Activated CD8-positive, alpha-beta memory T cell treated with anti-CD3 and anti-CD28 coated beads for 36 hours (primary cell): ENCODE measurements at regions not wholly inside any gene's neighbourhood (a gene's known extent, or its start where the extent isn't known, plus 50 kb on each side); places are given as distances from the start of the nearest gene placed in this dataset.

Experiments used
- CTCF ChIA-PET: fragments of 350-600 bp; sonication (Branson Sonifier 250); formaldehyde crosslinking; loops from one replicate; lab custom pipeline; 2021; ENCODE audit warnings: antibody characterized with exemption; lab: Charles Lee
- POLR2A ChIA-PET: fragments of 350-600 bp; sonication (Branson Sonifier 250); formaldehyde crosslinking; loops from one replicate; lab custom pipeline; 2021; ENCODE audit warnings: antibody characterized with exemption; lab: Charles Lee

DNA sequence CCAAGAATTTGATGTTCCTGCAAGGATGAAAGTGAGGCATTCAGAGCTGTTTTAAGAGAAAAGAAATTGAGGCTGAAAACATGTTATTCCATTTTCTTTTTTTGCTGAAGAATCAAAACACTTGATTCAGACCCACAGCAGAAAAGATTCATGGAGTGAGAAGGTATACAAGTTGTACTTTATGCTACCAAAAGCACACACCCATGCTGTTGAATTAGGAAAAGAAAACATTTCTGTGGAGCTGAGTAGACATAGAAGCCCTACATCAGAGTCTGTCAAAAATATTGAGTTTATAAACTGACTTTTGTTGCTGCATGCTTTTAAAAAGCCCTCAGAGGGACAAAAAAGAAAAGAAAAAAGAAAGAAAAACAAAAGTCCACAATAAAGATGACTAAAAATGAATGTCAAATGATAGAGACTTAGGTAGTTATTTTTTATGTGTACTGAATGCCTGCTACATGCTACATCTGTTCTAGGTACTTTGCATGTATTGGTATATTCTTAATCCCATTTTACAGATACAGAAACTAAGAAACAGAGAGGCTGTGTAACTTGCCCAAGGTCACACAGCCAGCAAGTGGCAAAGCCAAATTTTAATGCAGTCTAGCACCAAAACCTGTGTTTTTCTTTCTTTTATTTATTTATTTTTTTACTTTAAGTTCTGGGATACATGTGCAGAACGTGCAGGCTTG lies 71.7 kb upstream of the PALS2 start:
- ChIA-PET CTCF (no interaction called here), POLR2A (no interaction called here)

DNA sequence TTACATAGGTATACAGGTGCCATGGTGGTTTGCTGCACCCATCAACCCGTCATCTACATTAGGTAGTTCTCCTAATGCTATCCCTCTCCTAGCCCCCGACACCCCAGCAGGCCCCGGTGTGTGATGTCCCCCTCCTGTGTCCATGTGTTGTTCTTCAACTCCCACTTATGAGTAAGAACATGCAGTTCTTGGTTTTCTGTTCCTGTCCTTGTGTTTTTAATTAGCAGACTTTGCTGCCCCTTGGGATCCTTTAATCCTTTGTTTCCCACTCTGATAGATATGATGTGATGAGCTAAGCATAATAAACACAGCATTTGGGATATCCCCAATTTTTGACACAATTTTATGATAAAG lies 71.1 kb upstream of the PALS2 start:
- CTCF ChIA-PET, result no interaction called here

DNA sequence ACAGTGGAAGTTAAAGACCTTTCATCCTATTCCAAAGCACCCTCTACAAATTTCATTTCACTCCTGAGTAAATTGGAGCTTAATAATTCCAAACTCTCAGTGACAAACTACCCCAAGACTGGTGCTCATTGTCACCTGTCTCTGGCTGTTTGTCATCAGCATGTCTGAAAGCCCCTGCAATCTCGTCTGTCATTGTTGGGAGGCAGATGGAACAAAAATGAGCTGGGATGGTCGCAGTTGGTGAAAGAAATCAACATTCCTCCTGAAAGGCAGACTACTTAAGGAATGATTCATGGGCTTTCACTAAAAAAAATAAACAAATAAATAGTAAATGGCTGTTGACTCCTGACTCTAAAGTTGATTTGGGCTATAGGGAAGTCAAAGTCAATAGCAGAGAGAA lies 69.7 kb upstream of the PALS2 start:
- ChIA-PET POLR2A (no interaction called here), CTCF (no interaction called here)

More for the DNA sequence above, 71.1 kb upstream of the PALS2 start:
- POLR2A ChIA-PET, result no interaction called here

- ChIA-PET POLR2A (no interaction called here), CTCF (no interaction called here)
Measured at GRCh38 chr7:24504040-24504439, 69.2 kb upstream of the PALS2 start.

DNA sequence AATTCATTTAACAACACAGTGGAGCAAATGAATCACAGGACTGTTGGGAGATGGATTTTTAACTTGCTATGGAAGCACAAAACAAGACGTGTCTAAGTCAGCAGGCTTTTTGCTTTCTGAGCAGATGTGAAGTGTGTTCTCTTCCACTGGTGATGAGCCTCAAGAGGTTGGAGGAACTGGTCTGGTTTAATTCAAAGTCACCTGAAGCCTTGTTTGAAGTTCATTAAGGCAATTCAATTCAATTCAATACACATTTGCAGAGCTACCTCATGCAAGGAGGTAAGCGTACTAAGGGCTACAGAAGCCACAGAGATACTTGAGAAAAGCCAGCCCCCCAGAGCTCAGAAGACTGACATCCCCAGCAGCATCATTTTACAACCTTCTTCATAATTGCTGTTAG lies 68.4 kb upstream of the PALS2 start:
- POLR2A ChIA-PET, result no interaction called here
- CTCF ChIA-PET, result interaction anchor here (1.0 to 1.4 kb wide), 2 partner anchors 11 to 565 kb away, joined by 3 to 5 read pairs; no protein-coding TSS in a partner anchor

GRCh38 chr7:24505968-24506367 lies 67.3 kb upstream of the PALS2 start:
- ChIA-PET CTCF (interaction anchor here (1.0 to 1.4 kb wide), 2 partner anchors 10 to 564 kb away, joined by 3 to 5 read pairs; no protein-coding TSS in a partner anchor), POLR2A (no interaction called here)

DNA sequence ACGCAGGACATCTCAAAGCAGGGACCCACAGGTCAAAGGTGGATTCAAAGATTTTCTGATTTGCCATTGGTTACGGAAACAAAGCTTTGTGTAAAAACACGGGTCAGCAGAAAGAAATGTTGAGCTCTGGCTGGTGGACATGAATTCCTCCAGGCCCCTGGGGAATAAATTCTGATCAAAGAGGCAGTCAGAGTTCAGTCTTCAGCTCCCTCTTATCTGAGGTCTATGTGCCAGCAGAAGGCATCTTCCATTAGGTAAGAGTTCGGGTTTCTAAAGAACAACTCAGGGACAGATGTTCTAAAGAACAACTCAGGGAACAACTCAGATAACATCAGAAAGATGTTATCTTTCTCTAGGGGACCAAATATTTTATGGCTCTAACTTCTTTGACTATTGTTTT lies 64.9 kb upstream of the PALS2 start:
- CTCF ChIA-PET, result no interaction called here
- POLR2A ChIA-PET, result no interaction called here

- CTCF ChIA-PET, result interaction anchor here (0.6 kb wide), 1 partner anchor 72 kb away, joined by 3 read pairs; no protein-coding TSS in a partner anchor
Measured at GRCh38 chr7:24510759-24511158, 62.5 kb upstream of the PALS2 start.

DNA sequence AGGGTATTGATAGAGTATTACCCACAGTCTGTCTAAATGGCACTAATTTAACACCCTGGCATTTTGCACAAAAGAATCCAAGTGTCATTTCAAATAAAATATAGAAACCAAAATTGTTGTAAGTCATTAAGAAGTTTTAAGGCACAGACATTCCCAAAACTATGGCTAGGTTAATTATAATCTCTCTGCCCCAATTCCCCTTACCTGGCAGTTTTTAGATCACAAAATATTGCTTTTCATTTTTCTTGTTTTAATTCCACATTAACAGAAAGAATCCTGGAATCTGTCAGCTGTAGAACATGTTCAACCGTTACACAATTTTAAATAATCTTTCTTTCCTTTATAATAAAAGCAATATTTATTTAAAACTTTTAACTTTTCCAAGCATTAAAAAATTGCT lies 56.1 kb upstream of the PALS2 start:
- ChIA-PET CTCF (no interaction called here), POLR2A (no interaction called here)

More at GRCh38 chr7:24510759-24511158, 62.5 kb upstream of the PALS2 start:
- POLR2A ChIA-PET, result no interaction called here

- ChIA-PET POLR2A (no interaction called here), CTCF (interaction anchor here (0.6 kb wide), 1 partner anchor 892 kb away, joined by 3 read pairs; no protein-coding TSS in a partner anchor)
Measured at GRCh38 chr7:24521917-24522623, 51.2 kb upstream of the PALS2 start.
